ENCODE measurements at regions not wholly inside any gene's neighbourhood (a gene's known extent, or its start where the extent isn't known, plus 50 kb on each side); places are given as distances from the start of the nearest gene placed in this dataset.
"Not testable (repeated sequence)": the region's sequence is repeated elsewhere in the genome, so short reads cannot be mapped to it uniquely, and the experiment has no call there.

DNA sequence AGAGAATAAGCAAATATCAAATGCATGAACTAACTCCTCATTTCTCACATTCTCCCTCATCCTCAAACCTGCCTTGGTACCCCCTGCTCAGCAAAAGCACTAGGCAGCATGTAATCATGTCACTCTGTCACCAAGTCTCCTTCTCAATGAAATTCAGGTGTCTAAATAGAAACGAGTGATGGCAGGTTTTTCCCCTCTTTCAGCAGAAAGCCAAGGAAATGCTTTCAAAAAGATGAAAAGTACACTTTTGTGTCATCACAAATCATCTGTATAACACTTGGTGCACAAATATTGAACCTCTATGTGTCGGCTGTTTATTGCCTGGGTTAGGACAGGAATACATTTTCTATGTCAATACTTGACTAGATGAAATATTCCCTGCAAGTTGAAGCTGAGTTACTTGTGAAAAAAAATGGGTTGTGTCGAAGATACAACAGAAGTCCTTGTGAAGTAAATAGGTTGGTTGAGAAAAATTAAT, 285.1 kb upstream of the MAGEB18 start:
- no peak for DNase-seq

DNA sequence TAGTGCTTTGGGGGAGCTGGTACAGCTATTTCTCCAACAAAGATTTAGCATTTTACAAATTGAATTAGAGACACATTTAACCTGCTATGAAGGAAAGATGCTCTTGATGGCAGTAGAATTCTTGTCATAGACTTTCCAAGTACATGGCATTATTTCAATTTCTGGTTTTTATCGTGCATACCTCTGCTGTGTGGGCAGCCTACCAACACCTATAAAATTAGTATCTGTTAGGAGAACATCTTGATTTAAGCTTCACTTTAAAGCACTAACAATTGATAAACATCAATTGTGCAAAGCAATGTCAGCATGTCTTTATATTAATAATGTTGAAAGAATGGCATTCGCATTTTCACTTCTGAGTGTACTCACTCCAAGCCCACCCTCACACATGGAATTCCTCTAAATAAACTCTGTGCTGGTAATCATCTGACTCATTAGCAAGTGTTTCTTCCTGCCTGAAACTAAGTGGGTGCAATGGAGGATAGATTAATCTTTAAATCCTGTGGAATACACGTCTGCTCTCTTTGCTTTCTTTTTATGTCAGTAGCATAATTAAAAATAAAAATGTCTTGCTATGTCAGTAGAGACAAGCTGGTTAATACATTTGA, 279.8 kb upstream of the MAGEB18 start:
- DNase-seq: no peak

DNA sequence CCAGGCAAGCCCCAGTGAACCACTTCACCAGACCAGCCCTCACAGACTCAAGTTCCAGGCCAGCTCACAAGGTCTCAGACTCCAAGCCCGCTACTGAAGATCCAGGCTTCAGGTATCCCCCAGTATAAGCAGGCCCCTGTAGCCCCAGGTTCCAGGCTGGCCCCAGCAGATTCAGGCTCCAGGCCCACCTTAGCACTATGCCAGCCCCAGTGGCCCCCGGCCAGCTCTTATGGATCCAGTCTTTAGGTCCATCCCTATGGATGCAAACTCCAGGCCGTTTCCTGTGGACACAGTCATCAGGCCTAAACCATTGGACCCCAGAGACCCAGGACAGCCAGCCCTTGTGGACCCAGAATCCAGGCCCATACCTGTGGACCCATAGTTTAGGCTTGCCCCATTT, 277.8 kb upstream of the MAGEB18 start:
- DNase-seq: no peak

DNA sequence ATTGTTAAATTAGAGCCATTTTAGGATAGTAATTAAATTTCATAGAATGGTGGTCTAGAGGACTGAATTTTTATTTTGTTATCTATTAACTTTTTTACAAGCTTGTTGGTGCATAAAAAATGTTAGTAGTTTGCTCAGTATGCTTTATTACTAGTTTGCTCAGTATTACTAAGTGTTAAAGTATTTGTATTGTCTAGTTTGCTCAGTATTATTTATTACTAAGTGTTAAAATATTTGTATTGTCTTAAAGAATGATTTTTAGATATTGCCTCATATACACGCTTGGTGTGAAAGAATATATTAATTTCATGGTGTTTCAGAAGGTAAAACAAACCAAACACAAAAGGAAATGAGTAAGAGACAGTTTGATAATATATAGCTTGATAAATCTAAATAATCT, 268.4 kb upstream of the MAGEB18 start:
- no peak for DNase-seq

DNA sequence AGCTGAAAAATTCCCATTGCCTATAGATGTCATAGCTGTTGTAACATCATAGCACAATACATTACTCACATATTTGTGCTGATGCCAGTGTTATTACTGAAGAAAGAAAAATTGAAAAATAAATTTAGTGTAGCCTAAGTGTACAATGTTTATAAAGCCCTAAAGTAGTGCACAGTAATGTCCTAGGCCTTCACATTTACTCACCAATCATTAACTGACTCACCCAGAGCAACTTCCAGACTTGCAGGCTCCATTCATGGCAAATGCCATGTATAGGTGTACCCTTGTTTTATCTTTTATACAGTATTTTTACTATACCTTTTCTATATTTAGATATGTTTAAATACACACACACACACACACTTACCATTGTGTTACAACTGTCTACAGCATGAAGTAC, 265.4 kb upstream of the MAGEB18 start:
- no peak for DNase-seq

DNA sequence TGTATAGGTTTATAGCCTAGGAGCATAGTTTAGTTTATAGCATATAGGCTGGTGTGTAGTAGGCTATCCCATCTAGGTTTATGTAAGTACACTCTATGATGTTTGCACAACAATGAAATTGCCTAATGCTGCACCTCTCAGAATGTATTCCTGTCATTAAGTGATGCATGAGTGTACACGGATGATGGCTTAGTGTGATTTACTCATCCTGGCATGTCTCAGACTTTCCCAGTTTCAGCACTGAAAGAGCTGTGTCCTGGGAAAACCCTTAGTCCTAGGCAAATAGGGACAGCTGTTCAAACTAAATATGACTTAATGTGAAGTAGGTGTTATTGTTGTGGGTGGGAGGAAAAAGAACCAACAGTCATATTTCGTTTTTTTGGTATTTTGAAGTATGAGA, 264.9 kb upstream of the MAGEB18 start:
- peak; percentile 92 for DNase-seq

DNA sequence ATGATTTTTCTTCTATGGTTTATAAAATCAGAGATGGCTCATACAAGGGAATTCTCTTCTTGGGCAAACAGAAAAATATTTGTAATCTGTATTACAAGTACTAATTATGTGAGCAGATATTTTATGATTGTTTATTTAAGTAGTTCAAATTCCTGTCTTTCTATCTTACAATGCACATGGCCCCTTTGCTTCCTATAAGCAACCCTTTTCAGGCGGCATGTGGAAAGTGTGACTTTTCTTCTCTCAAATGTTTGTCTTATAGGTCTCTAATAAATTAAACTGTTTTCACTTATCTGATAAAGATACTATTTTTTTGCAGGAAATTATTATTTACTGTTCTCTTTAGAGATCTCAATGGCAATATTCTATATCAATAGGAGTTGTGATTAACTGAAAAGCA, 259.3 kb upstream of the MAGEB18 start:
- DNase-seq: no peak

DNA sequence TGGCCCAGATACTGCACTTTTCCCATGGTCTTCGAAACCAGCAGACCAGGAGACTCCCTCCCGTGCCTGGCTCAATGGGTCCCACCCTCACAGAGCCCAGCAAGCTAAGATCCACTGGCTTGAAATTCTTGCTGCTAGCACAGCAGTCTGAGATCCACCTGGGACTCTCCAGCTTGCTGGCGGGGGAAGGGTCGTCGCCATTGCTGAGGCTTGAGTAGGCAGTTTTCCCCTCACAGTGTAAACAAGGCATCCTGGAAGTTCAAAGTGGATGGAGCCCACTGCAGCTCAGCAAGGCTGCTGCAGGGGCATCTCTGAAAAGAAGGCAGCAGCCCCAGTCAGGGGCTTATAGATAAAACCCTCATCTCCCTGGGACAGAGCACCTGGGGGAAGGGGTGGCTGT, 255.6 kb upstream of the MAGEB18 start:
- DNase-seq: not testable (repeated sequence)

DNA sequence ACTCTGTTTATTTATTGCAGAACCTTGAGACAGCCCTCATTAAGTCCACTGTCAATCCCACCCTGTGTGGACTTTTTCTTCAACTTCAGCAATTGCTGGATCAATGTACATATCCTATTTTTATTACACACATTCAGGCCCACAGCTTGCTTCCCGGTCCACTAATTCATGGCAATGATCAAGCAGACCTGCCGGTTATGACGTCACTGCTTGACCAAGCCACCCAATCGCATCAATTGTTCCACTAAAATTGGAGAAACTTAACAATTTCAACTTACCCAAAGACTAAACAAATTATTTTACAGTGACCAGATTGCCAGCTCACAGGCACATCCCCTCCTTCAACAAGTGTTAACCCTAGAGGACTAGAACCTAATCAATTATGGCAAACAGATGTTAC, 240.4 kb upstream of the MAGEB18 start:
- no peak for DNase-seq

DNA sequence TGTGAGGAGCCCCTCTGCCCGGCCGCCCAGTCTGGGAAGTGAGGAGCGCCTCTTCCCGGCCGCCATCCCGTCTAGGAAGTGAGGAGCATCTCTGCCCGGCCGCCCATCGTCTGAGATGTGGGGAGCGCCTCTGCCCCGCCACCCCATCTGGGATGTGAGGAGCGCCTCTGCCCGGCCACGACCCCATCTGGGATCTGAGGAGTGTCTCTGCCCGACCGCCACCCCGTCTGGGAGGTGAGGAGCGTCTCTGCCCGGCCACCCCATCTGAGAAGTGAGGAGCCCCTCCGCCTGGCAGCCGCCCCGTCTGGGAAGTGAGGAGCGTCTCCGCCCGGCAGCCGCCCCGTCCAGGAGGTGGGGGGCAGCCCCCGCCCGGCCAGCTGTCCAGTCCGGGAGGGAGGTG, 232.4 kb upstream of the MAGEB18 start:
- DNase-seq: not testable (repeated sequence)

DNA sequence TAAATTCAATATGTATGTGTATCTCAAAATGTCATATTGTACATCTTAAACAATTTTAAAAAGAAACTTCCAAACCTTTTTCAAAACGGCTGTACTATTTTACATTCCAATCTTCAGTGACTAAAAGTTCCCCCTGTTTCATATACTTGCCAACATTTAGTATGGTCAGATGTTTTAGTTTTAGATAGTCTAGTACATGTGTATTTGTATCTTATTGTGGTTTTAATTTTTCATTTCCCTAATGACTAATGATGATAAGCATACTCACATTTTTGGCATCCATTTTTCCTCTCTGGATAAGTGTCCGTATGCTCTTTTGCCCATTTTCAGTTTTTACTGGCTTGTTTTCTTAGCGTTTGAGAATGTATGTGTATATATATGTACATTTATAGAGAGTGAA, 212.2 kb upstream of the MAGEB18 start:
- no peak for DNase-seq

DNA sequence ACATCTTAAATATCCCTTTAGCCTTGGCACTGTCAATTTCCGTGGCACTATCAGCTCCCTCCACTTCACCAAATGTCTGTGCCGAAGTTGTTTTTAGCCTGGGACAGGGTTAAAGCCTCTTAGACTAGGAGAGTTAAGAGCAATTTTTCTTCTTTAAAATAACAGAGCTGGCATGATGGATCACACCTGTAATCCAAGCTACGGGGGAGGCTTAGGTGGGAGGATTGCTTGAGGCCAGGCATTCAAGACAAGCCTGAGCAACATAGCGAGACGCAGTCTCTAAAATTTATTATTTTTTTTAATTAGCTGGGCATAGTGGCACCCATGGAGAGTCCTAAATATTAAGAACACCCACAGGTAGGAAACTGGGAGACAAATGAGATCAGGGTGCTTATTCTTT, 209.8 kb upstream of the MAGEB18 start:
- DNase-seq: no peak

DNA sequence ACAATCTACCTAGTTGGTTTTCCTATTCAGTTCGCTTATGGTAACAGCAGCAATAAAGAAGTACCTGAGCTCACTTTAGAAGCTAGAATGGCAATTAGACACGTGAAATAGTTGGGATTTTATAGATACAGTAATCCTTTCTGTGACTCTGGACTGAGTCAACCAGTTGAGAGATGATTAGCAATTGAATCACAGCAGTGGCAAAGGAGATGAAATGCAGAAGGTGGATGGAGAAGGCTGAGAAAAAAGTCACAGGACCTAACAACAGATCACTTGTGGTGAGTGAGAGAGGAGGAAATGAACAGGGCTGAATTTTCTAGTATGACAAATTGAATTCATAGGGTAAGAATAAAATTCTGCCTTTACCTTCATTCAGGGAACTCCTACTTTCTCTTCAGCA, 197.1 kb upstream of the MAGEB18 start:
- DNase-seq: no peak

DNA sequence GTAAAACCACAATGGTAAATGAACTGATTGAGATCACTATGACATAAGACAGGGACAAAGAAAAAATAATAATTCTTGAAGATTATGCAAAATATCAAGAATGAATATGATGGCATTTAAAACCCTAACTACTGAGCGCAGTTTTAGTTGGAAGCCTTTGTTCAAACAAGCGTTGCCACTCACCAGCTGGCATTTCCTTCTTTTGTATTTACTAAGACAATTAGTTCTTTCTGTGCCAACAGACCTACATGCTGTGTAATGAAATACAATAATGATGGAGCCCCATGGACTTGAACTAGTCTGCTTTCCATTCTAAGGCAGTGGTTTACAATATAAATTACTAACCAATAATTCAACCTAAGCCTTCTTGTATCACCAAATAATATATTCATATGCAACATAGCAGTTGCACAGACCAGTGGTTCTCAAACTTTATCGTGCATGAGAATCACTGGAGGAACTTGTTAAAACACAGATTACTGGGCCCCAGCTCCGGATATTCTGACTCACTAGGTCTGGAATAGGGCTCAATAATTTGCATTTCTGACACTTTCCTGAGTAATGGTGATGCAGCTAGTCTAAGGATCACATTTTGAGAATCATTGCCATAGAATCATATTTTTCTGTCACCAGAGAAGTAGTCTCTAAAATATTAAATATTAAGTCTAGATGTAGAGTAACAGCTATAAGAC, 196.4 kb upstream of the MAGEB18 start:
- no peak for DNase-seq

DNA sequence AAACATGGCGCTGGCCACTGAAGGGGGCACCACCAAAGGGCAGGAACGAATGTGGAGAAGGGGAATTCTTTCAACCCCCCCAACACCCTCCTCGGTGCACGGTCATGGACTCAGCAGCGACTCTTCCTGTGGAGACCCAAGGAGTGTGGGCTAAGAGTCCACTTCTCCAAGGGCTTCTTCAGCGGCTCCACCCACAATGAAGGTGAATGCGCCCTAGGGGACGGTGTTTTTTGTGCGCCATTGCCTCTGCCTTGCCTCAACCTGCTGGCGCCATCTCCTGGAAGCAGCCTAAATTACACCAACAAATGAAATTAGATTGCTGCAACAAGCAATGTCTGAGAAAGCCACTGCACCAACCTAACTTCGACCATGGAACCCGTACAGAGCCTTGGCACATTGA, 169.2 kb upstream of the MAGEB18 start:
- DNase-seq: no peak

DNA sequence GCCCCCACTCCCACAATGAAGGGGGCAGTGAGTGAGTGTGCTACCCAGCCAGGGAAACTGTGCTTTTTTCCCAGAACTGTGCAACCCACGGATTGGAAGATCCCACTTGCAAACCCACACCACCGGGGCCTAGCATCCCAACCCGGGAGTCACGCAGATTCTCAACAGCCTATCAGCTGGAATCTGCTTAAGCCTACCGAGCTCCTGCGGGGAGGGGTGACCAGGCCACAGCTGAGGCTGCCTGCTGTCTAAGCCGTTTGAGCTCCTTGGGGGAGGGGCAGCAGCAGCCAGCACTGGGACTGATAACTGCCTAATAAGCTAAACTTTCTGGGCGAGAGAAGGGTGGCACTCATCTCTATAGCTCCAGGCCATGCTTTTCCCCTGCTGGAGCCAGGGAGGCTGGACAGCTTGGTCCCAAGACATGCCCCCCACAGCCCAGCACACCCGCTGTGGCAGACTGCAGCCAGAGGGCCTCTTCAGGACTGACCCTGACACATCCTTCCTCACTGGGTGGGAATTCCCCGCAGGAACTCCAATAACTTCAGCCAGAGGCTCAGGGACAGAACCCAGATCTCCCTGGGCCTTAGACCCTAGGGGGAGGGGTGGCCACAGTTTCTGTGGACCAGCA, 161.3 kb upstream of the MAGEB18 start:
- no peak for DNase-seq

DNA sequence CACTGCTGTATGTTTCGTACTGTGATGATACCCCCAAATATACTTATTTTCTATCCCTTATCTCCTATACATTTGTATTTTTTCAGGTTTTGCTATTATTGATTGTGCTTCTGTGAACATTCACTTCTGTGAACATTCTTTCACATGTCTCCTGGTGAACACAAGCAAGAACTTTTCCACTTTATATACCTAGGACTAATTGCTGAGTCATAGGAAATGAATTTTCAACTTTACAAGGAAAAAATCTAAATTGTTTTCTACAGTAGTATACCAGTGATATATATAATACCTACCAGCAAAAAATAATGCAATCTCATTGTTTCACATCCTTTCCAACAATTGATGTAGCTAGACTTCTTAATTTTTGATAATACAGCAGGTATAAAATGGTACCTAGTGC, 139.5 kb upstream of the MAGEB18 start:
- no peak for DNase-seq

DNA sequence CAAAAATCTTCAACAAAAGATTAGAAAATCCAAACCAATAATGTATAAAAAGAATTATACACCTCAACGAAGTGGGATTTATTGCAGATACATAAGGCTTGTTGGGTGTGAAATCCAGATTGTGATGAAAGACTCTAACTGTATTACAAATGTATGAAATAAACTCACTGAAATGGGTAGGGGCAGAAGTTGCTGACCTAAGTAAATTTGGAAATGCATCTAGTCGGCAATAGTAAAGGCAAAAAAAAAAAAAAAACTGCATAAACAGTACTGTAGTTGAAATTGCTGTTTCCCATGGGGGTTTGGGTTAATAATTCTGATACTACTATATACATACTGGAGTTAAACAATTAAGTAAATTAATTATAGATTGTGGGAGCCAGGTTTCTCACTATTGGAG, 130.7 kb upstream of the MAGEB18 start:
- no peak for DNase-seq

DNA sequence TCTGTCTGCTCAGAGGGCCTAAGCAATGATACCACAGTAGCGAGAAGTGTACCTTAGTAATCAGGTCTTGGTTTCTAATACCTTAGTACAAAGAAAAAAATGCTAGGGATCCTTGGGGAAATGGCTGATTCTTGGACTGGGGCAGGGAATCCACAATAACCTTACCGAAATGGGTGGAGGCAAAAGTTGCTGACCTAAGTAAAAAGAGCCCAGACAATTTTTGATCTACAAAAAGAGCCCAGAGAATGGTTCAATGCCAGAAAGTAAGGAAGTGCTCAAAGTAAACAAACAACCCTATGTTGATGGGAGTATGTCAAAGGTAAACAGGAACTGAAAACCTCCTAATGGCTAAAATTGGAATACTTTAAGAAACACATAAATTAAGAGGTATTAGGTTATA, 130.1 kb upstream of the MAGEB18 start:
- DNase-seq: no peak

DNA sequence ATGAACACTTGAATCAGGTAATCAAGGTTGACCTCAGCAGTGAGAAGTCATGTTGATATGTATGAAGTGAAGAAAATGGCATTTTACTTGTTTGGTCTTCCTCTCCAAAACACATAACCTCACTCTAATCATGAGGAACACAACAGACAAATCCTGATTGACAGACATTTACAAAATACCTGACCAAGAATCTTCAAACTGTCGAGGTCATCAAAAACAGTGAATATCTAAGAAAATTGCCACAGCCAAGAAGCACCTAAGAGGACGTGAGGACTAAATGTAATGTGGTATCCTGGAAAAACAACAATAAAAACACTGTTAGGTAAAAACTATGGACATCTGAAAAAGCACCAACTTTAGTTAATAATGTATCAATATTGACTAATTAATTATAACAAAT, 129.5 kb upstream of the MAGEB18 start:
- DNase-seq: no peak

DNA sequence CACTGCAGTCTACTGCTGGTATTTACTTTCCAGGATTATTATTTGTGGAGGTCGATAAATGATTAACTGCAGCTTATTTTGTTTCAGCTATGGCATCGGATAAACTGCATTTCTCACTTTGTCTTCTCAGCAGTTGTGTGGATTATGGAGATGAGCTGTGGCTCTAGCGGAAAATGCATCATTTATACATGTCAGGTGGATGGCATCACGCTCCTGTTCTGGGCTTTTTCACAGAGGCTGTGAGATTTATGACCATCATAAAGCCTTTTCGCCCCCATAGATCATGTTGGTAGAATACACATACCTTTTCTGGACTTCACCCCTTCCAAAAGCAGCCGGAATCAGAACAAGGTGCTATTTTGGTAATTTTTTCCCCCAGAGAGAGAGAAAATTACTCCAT, 118.8 kb upstream of the MAGEB18 start:
- no peak for DNase-seq

DNA sequence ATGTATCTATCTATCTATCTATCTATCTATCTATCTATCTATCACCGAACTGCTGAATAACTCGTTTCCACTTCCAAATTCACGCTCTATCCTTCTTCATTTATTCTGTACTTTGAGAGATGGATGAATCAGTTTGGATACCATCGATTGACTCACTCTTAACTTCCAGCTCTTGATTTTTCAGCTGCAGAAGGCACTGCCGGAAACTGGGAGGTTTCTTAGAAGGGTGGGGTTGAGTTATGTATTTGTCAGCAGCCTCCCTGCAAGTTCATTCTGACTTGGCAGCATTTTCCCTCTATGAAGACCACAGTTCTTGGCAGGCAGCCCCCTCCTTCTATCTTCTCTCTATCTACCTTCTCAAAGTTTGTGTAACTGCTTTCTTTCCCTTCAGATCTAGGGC, 112.0 kb upstream of the MAGEB18 start:
- DNase-seq: no peak

DNA sequence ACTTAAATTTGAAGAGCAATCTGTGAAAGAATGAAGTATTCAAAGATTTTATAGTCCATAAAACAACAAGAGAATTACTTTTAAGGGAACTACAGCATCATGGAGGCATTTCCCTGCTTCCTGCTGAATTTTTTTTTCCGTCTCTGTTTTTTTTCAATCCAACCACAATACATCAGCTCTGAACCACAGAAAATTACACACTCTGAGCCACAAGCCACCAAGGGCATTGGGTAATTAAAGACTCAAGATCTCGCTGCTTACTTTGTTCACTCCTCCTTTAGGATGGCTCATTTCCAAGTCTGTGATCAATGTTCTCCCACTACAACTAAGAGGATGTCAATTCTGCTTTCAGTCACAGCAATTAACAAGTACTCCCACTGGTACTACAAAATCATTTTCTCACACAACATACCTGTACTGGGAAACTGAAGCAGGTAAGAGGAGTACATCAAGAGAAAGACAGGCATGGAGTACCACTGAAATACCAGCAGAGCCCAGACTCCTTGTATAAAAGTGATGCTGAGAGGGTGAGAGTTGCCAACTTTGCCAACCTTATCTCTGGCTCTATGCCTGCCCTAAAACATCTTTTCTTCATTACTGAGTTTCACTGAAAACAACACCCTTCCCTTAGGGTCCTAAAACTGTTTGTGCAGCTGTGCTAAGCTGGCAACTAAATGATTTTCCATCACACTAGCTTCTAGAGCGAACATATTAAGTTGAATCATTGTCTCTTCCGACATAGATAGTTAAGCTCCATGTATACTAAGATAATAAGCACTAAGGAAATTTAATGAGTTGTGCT, 105.8 kb upstream of the MAGEB18 start:
- no peak for DNase-seq

DNA sequence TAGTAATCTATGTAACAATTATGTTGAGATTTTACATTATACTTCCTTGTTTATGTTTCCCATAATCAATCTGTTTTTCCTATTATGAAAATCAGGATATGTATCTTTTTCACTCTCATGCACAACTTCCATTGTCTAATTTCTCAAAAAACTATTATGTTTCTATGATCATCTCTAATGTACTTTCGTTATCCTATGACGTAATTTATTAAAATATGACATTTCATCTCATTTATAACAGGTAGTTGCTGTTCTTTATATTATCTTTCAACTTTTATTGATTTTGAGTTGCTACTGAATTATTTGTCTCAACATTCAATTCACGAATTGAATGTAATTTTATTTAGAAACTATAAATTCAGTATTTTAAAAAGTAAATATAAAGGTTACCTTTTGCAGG, 100.8 kb upstream of the MAGEB18 start:
- no peak for DNase-seq

Data from DMS153 (cell line).